Caco-2 (cell line): ENCODE measurements at regions not wholly inside any gene's neighbourhood (a gene's known extent, or its start where the extent isn't known, plus 50 kb on each side); places are given as distances from the start of the nearest gene placed in this dataset.

Experiments used
- BruUV-seq: library from RNA; stranded (reverse); fragments of 400-500 nt; replicated peaks from 2 replicates; lab custom pipeline; 2021; lab: Mats Ljungman, UMichigan
- CTCF ChIA-PET: fragments of 300-600 bp; sonication (Branson Sonifier 250); formaldehyde crosslinking; loops from one replicate; lab custom pipeline; 2022; ENCODE audit warnings: antibody characterized with exemption; lab: Charles Lee
- POLR2A ChIA-PET: fragments of 300-600 bp; sonication (Branson Sonifier 250); formaldehyde crosslinking; loops from one replicate; lab custom pipeline; 2022; ENCODE audit warnings: antibody characterized with exemption; lab: Charles Lee
- DNase-seq, 2 experiments: peaks; one replicate each; pipeline versions ENCODE4 v3.0.0 to v3.0.0-alpha.2; 2020 to 2022
- H3K27me3 ChIP-seq: replicated peaks from 2 replicates; pipeline ENCODE4 v1.6.0; 2011; ENCODE audit warnings: low read length; ENCODE audit not compliant: control insufficient read depth, insufficient read depth
- H3K36me3 ChIP-seq: 2 replicates; pipeline ENCODE4 v1.5.1; 2011; ENCODE audit warnings: low read length; ENCODE audit not compliant: control insufficient read depth, insufficient read depth
- H3K4me1 ChIP-seq: fragments of 250-450 bp; sonication (Bioruptor Pico); 2 replicates; pipeline ENCODE4 v1.5.1; 2020; ENCODE audit warnings: mild to moderate bottlenecking
- H3K4me3 ChIP-seq: 2 replicates; pipeline ENCODE4 v1.5.1; 2011; ENCODE audit warnings: low read depth, mild to moderate bottlenecking, control low read depth, low read length
- H3K9me3 ChIP-seq: fragments of 250-450 bp; sonication (Bioruptor Pico); 2 replicates; pipeline ENCODE4 v1.5.1; 2020; ENCODE audit warnings: mild to moderate bottlenecking, moderate library complexity
- H3K27ac Mint-ChIP-seq: one replicate; pipeline ENCODE4 v1.8.0; 2022; ENCODE audit warnings: mixed read lengths; ENCODE audit not compliant: unreplicated experiment
- H3K27me3 Mint-ChIP-seq: one replicate; pipeline ENCODE4 v1.8.0; 2022; ENCODE audit warnings: mixed read lengths; ENCODE audit not compliant: insufficient read depth, unreplicated experiment
- H3K36me3 Mint-ChIP-seq: one replicate; pipeline ENCODE4 v1.8.0; 2022; ENCODE audit warnings: mild to moderate bottlenecking, mixed read lengths; ENCODE audit not compliant: insufficient read depth, unreplicated experiment
- H3K4me1 Mint-ChIP-seq: one replicate; pipeline ENCODE4 v1.8.0; 2022; ENCODE audit warnings: low read depth, mixed read lengths; ENCODE audit not compliant: unreplicated experiment
- H3K4me3 Mint-ChIP-seq: one replicate; pipeline ENCODE4 v1.8.0; 2022; ENCODE audit warnings: mild to moderate bottlenecking, moderate library complexity, mixed read lengths; ENCODE audit not compliant: unreplicated experiment
- H3K9me3 Mint-ChIP-seq: one replicate; pipeline ENCODE4 v1.8.0; 2022; ENCODE audit warnings: mixed read lengths; ENCODE audit not compliant: unreplicated experiment
- intact Hi-C: fragments of 100-400 bp; cut with micrococcal nuclease; formaldehyde crosslinking; loops from one replicate; pipeline ENCODE4 v1.10.0; 2022; ENCODE audit not compliant: unreplicated experiment
- TF ChIP-seq, protein P1 (sequence below), 2 experiments: fragments of 200-600 bp in 1 of 2; IDR thresholded peaks; 1 replicate in 1 of 2; 2 replicates in 1 of 2; pipeline versions ENCODE4 v1.5.1 to v1.8.0; 2011 to 2022; ENCODE audit warnings: antibody characterized with exemption in 1 of 2, control low read depth in 1 of 2, inconsistent platforms in 1 of 2, low read depth in 1 of 2, low read length in 1 of 2, mild to moderate bottlenecking in 1 of 2, moderate library complexity in 1 of 2; ENCODE audit not compliant: insufficient read depth in 1 of 2, severe bottlenecking in 1 of 2, unreplicated experiment in 1 of 2

DNA sequence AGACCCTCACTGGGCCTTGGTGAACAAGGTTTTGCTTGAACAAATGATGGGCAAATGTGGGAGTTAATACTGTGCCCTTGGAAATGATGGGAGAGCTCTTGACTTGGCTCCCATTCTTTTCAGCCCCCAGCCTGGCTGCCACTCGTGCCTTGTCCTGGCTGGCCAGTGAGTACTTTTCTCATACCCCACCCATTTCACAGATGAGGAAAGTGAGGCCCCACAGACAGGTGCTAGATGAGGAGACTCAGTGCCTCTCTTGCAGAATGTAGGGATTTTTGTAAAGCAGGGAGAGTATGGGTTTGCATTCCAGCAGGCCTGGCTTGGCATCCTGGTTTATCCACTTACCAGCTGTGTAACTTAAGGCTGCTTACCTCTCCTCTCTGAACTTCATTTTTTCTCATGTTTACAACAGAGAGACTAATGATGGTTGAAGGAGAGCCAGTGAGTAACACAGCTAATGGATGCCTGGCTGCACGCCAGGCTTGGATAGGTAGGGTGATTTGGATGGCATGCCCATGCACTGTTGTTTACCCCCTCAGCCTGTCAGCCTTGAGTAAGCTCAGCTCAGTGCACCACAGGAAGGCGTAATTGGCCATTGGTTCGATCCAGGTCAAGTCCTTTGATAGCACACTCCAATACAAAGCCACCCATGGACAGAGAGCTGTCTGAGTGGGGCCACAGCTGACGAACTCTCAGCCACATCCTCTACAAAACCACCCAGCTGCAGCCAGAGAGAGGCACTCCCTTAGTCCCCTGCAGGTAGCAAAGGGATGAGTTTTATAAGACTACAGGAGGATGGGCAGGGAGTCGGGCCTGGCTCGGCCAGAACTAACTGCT, 436.8 kb downstream of the RPS24 start:
- intact Hi-C loops = no loop called here
- no peak for DNase-seq

DNA sequence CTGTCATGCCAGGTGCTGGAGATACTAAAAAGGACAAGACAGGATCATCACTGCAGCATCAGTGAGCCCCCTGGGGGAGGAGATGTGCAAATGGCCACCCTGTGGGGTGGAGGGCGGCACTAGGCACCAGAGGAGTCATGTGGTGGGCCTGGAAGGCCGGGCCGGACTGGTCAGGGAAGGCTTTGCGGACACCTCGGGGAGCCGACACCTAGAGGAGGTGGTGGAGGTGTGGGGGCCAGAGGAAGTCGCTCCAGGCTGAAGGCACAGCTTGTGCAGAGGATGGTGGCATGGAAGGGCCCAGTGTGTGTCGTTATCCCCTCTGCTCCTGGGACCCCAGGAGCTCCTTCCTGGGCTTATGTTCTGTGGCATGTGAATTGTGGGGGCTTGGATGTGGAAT, 437.7 kb downstream of the RPS24 start:
- no TSS peak for BruUV-seq

More for the DNA sequence above, 436.8 kb downstream of the RPS24 start:
- ChIA-PET POLR2A (no interaction called here), CTCF (no interaction called here)
- Histone ChIP-seq H3K27me3 (no peaks in the 10 kb centered on the region), H3K9me3 (no peaks in the 10 kb centered on the region), H3K36me3 (no peaks in the 10 kb centered on the region), H3K4me3 (no peak overlapping the region), H3K4me1 (no peaks in the 10 kb centered on the region)
- TF ChIP-seq, protein P1, sequence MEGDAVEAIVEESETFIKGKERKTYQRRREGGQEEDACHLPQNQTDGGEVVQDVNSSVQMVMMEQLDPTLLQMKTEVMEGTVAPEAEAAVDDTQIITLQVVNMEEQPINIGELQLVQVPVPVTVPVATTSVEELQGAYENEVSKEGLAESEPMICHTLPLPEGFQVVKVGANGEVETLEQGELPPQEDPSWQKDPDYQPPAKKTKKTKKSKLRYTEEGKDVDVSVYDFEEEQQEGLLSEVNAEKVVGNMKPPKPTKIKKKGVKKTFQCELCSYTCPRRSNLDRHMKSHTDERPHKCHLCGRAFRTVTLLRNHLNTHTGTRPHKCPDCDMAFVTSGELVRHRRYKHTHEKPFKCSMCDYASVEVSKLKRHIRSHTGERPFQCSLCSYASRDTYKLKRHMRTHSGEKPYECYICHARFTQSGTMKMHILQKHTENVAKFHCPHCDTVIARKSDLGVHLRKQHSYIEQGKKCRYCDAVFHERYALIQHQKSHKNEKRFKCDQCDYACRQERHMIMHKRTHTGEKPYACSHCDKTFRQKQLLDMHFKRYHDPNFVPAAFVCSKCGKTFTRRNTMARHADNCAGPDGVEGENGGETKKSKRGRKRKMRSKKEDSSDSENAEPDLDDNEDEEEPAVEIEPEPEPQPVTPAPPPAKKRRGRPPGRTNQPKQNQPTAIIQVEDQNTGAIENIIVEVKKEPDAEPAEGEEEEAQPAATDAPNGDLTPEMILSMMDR (IDR thresholded peaks at IDR 0.05; ENCODE audit: insufficient read depth in 1 of 2, low read depth in 1 of 2, low read length in 1 of 2, severe bottlenecking in 1 of 2, unreplicated experiment in 1 of 2) = no peak
- Mint-ChIP-seq H3K27ac (no peak overlapping the region), H3K4me1 (peaks cover 8% of the 10 kb centered on the region), H3K36me3 (no peaks in the 10 kb centered on the region), H3K4me3 (no peak overlapping the region), H3K27me3 (no peaks in the 10 kb centered on the region), H3K9me3 (peaks cover 9% of the 10 kb centered on the region)
- BruUV-seq = no TSS peak

DNA sequence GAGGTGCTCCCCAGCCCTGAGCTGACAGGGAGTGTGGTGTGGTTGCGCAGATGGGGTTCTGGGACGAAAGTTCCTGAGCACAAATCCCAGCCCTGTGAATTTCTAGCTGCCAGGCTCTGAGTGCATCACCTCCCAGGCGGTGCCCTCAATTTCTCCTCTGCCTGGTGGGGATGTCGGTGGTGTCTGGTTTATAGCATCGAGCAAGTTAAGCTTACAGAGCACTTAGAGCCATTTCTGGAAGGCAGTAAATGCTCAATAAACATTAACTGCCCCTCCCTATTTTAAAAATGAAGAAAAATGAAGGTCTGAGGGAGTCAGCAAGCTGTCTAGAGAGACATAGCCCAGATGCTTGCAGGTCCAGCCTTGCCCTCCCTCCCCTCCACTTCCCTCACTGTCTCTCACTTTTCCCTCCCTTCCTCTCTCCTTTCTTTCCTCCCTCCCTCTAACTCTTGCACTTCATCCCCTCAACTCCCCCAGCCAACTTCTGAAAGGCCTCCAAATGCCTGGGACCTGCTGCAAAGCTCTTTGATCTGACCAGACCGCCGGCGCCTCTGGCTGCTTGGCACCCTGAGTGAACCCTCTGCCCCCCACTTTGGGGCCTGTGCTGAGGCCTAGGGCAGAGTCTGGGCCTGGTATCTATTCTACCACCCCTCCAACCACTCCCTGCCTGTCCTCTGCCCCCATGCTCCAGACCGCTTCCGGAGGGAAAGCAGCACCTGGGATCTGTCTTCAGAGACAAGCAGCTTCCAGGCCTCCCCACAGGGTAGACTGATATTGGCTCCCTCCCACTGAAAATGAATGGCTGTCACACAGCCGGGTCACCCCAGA, 438.3 kb downstream of the RPS24 start:
- POLR2A ChIA-PET = no interaction called here
- H3K4me3 Mint-ChIP-seq = no peak overlapping the region

More for the DNA sequence above, 437.7 kb downstream of the RPS24 start:
- no peak for DNase-seq
- peaks cover 9% of the 10 kb centered on the region for H3K9me3 Mint-ChIP-seq
- TF ChIP-seq, protein P1 (IDR thresholded peaks at IDR 0.05; ENCODE audit: insufficient read depth in 1 of 2, low read depth in 1 of 2, low read length in 1 of 2, severe bottlenecking in 1 of 2, unreplicated experiment in 1 of 2) = no peak
- H3K4me3 Mint-ChIP-seq = no peak overlapping the region
- H3K27me3 ChIP-seq = no peaks in the 10 kb centered on the region
- ChIA-PET POLR2A (no interaction called here), CTCF (no interaction called here)
- H3K4me1 Mint-ChIP-seq = peaks cover 8% of the 10 kb centered on the region
- no peaks in the 10 kb centered on the region for H3K4me1 ChIP-seq
- H3K9me3 ChIP-seq = no peaks in the 10 kb centered on the region
- no peaks in the 10 kb centered on the region for H3K36me3 Mint-ChIP-seq
- no peak overlapping the region for H3K27ac Mint-ChIP-seq
- intact Hi-C loops = no loop called here
- no peak overlapping the region for H3K4me3 ChIP-seq
- no peaks in the 10 kb centered on the region for H3K36me3 ChIP-seq
- H3K27me3 Mint-ChIP-seq = no peaks in the 10 kb centered on the region

More for the DNA sequence above, 438.3 kb downstream of the RPS24 start:
- no TSS peak for BruUV-seq
- Histone ChIP-seq H3K9me3 (no peaks in the 10 kb centered on the region), H3K27me3 (no peaks in the 10 kb centered on the region), H3K4me1 (no peaks in the 10 kb centered on the region), H3K4me3 (no peak overlapping the region), H3K36me3 (no peaks in the 10 kb centered on the region)
- CTCF ChIA-PET = no interaction called here
- intact Hi-C loops = no loop called here
- no peak overlapping the region for H3K27ac Mint-ChIP-seq
- H3K9me3 Mint-ChIP-seq = peaks cover 9% of the 10 kb centered on the region
- TF ChIP-seq, protein P1 (IDR thresholded peaks at IDR 0.05; ENCODE audit: insufficient read depth in 1 of 2, low read depth in 1 of 2, low read length in 1 of 2, severe bottlenecking in 1 of 2, unreplicated experiment in 1 of 2) = no peak
- no peaks in the 10 kb centered on the region for H3K27me3 Mint-ChIP-seq
- peaks cover 8% of the 10 kb centered on the region for H3K4me1 Mint-ChIP-seq
- no peak for DNase-seq
- H3K36me3 Mint-ChIP-seq = no peaks in the 10 kb centered on the region
